NCI-H2107 treated with DMSO at 0.1 percent for 48 hours (cell line): ENCODE measurements at regions not wholly inside any gene's neighbourhood (a gene's known extent, or its start where the extent isn't known, plus 50 kb on each side); places are given as distances from the start of the nearest gene placed in this dataset.

Source experiments
- DNase-seq: peaks from one replicate; lab custom pipeline; 2025; ENCODE audit not compliant: unreplicated experiment; lab: John Stamatoyannopoulos, UW

DNA sequence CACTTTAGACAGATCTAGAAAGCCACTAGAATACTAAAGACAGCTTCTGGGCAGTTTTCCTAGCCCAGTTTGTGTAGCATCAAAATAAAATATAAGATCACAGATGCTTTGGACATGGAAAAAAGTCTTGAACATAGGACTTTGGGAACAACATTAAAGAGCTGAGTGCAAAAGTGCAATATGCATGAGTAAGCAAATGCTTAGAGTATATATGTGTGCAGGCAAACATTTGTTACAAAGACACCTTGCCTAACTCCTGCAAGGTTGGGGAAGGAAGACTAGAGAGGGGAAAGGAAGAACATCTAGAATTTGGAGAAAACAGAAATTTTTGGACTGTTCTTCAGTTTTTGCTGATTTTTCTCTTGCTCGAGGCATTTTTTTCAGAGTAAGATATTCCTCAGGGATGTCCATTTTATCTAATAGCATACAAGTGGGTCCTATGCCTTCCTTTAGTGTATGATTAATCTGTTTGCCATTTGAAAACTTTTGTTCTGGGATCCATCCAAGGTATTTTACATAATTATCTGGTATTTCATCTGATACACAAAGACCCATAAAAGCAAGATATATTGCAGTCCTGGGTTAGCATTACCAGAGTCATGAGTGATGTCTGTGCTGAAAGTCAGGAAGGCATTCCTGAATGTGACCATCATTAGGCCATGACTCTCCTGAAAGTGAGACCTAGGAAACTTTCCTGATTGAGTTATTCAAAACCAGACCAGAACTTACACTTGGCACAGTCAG is 142.0 kb upstream of the RGMB start:
- no peak for DNase-seq

DNA sequence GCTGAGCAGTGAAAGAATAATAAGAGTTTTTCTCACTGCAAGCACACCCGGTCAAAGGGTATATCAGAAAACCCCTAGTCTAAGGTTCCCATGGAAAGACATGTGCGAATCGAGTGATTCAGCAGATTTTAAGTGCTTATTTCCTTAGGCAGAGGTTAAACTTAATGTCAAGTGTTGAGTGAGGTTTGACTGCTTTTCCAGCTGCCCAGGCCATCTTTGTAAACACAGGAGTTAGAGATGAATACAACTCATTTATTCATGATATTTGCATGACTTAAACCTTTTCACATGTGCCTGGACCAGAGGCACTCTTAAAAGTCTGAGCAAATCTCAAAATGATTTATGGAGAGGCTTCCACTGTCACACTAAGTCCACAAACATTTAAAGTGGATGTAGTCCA is 137.8 kb upstream of the RGMB start:
- DNase-seq, result no peak

GRCh38 chr5:98637116-98637515 is 136.3 kb upstream of the RGMB start:
- DNase-seq, result no peak

DNA sequence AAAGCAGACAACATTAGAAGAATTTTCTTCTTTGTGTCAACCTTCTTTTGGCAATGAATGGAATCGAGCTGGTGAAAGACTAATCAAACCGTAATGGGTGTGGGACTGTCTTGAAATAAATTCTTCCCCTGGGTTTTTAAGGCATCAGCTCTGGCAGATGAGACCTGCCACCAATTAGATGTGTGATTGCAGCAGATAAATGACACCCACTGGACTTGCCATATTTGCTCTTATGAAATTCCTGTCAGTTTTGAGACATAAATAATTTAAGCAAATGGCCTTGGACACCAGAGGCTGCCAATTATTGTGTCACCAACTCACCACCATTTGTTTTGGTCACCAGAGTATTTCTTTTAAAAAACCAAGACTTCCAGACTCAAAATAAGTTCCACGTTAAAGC is 135.9 kb upstream of the RGMB start:
- no peak for DNase-seq

GRCh38 chr5:98638111-98638510 is 135.4 kb upstream of the RGMB start:
- DNase-seq, result no peak

GRCh38 chr5:98638701-98639100 is 134.8 kb upstream of the RGMB start:
- DNase-seq, result no peak

DNA sequence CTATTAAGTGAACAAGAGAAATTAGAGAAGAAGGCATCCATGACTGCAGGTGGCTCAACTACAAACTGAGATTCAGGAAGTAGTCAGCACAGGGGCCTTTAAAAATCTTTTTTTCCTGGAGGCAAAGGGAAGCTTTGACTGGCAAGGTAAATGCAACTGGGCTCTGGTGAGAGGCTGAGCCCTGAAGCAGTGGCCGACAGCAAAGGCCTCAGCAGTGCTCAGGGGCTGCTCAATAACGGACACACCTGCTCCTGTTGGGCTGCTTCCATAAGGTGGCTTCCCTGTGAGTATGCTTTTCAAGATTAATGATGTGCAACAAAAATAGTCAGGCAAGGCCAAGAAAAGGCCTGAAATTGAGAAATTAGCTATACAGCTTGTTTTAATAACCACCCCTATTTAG is 134.2 kb upstream of the RGMB start:
- no peak for DNase-seq

- no peak for DNase-seq
Measured at GRCh38 chr5:98641671-98642070, 131.8 kb upstream of the RGMB start.

- DNase-seq, result no peak
Measured at GRCh38 chr5:98643569-98643968, 129.9 kb upstream of the RGMB start.

- no peak for DNase-seq
Measured at GRCh38 chr5:98651715-98652114, 121.7 kb upstream of the RGMB start.

- no peak for DNase-seq
Measured at GRCh38 chr5:98656125-98656795, 117.2 kb upstream of the RGMB start.

DNA sequence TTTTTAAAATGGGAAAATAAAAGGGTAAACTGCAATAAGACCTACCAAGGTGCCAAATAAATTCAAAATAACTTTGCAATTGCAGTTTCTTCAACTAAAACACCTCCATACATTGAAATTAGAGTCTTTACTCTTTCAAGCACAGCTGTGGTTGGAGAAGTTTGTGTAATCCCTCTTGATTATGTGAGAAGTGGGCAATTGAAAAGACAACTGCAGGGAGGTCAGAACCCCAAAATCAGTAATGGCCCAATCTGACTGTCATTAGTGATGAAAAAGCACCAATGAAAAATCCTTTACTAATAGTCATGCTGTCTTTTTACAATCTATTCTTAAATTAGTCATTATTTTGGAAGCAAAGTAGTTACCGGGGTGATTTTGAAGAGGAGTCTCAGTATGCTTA is 116.7 kb upstream of the RGMB start:
- no peak for DNase-seq

DNA sequence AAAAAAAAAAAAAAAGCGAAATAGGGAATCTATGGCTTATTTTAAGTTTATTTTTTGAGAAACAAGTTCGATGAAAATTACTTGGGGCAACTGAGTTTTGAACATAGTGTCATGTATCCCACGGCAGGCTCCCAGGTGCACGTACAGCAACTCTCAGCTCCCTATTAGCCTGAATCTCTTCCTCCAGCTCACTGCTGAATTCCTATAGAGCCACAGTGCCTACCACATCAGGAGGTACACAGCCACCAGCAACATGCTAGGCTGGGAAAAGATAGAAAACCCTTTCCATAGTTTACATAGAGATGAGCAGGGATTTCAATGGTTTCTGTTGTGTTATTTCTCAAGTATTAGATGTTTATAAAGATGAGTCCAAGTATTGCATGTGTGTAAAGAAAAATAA is 115.9 kb upstream of the RGMB start:
- DNase-seq, result no peak

DNA sequence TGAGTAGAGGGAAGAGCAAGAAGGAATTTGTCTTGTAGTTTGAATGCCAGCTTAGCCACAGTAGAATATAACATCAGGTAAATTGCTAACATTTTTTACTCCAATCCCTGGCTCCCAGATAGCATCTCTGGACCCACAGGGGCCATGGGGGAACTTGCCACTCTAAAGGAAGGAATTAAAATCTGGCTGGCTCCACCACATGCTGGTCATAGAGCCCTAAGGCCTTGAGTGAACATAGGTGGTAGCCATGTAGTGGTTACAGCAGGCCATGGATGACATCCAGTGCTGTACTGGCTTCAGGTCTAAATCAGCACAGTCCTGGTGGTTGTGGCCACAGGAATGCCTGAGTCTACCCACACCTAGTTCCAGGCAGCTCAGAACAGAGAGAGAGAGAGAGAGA is 109.9 kb upstream of the RGMB start:
- no peak for DNase-seq

GRCh38 chr5:98664736-98665135 is 108.7 kb upstream of the RGMB start:
- DNase-seq, result no peak

- no peak for DNase-seq
Measured at GRCh38 chr5:98679963-98680362, 93.5 kb upstream of the RGMB start.

DNA sequence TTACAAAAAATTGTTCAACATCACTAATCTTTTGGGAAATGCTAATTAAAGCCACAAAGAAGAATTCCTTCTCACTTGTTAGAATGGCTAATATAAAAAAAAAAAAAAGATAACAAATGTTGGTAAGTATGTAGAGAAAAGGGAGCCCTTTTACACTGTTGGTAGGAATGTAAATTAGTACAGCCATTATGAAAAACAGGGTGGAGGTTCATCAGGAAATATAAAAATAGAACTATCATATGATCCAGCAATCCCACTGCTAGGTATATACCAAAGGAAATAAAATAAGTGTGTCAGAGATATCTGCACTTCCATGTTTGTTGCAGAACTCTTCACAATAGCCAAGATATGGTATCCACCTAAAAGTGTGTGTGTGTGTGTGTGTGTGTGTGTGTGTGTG is 83.5 kb upstream of the RGMB start:
- no peak for DNase-seq

DNA sequence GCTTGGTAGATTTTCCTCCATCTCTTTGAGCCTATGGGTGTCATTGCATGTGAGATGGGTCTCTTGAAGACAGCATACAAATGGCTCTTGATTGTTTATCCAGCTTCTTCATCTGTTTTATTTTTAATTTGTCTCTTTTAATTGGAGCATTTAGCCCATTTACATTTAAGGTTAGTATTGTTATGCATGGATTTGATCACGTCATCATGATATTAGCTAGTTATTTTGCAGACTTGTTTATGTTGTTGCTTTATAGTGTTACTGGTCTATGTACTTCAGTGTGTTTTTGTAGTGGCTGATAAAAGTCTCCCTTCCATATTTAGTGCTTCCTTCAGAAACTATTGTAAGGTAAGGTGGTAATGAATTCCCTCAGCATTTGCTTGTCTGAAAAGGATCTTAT is 78.6 kb upstream of the RGMB start:
- no peak for DNase-seq

- no peak for DNase-seq
Measured at GRCh38 chr5:98698359-98698758, 75.1 kb upstream of the RGMB start.

DNA sequence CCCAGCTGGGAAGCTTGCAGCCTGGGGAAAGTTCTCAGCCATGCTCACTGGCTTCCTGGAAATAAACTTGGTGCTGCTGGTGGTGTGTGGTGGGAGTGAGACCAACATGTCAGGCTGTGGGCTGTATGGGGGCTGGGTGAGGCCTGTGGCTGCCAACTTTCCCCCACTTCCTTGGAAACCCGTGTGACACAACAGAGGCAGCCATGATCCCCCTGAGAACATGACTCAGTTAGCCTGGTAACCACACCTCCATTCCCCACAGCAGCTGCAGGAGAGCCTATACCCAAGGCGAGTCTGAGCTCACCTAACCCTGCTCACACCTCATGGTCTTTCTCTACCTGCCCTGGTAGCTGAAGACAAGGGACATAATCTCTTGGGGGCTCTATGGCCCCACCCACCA is 72.7 kb upstream of the RGMB start:
- DNase-seq, result no peak

- no peak for DNase-seq
Measured at GRCh38 chr5:98705841-98706240, 67.6 kb upstream of the RGMB start.

GRCh38 chr5:98709681-98710080 is 63.8 kb upstream of the RGMB start:
- DNase-seq, result no peak

DNA sequence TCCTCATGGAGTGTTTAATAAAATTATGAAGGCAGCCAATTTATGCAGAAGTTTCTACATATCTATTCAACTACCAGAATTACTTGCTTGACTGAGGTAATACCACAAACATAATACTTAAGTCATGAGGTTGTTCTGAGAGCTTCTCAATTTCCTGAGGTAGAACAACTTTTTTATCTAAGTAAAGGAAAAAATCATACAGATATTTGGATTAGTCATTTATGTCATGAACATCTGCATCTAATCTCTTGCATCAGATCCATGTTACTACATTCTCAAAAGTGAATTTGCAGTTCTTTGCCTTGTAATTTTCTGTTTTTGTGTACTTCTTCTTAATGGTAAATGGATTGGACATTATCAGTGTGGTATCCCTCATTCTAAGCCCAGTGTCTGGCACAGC is 60.4 kb upstream of the RGMB start:
- DNase-seq, result no peak
